Naive B cell (primary cell): ENCODE measurements at regions not wholly inside any gene's neighbourhood (a gene's known extent, or its start where the extent isn't known, plus 50 kb on each side); places are given as distances from the start of the nearest gene placed in this dataset.

Experiments used
- ATAC-seq, 2 donors: fragments of 150-1000 bp; cut with Tn5 transposase; 2 replicates each; pipeline ENCODE4 v1.10.0; 2021; ENCODE audit warnings: low read depth in 2 of 2, mild to moderate bottlenecking in 2 of 2, moderate library complexity in 2 of 2
- DNase-seq: peaks from one replicate; pipeline ENCODE4 v3.0.0; 2022
- H3K27ac Mint-ChIP-seq, 6 donors: one replicate each; pipeline ENCODE4 v1.8.0; 2020 to 2022; ENCODE audit warnings: mild to moderate bottlenecking in 6 of 6, mixed read lengths in 6 of 6, moderate library complexity in 5 of 6, inconsistent platforms in 2 of 6
- H3K27me3 Mint-ChIP-seq, 3 donors: one replicate each; pipeline ENCODE4 v1.8.0; 2021 to 2022; ENCODE audit warnings: mixed read lengths in 3 of 3, mild to moderate bottlenecking in 1 of 3
- H3K36me3 Mint-ChIP-seq, 2 donors: one replicate each; pipeline ENCODE4 v1.8.0; 2020 to 2022; ENCODE audit warnings: mixed read lengths in 2 of 2, inconsistent platforms in 1 of 2, mild to moderate bottlenecking in 1 of 2
- H3K4me1 Mint-ChIP-seq, 3 donors: one replicate each; pipeline ENCODE4 v1.8.0; 2020 to 2022; ENCODE audit warnings: mixed read lengths in 3 of 3, inconsistent platforms in 1 of 3, mild to moderate bottlenecking in 1 of 3, moderate library complexity in 1 of 3
- H3K4me3 Mint-ChIP-seq, 8 donors: one replicate each; pipeline ENCODE4 v1.8.0; 2020 to 2022; ENCODE audit warnings: mild to moderate bottlenecking in 8 of 8, mixed read lengths in 8 of 8, moderate library complexity in 8 of 8, inconsistent platforms in 2 of 8
- H3K9me3 Mint-ChIP-seq, 7 donors: one replicate each; pipeline ENCODE4 v1.8.0; 2020 to 2022; ENCODE audit warnings: mixed read lengths in 7 of 7, mild to moderate bottlenecking in 5 of 7, inconsistent platforms in 2 of 7, moderate library complexity in 1 of 7

DNA sequence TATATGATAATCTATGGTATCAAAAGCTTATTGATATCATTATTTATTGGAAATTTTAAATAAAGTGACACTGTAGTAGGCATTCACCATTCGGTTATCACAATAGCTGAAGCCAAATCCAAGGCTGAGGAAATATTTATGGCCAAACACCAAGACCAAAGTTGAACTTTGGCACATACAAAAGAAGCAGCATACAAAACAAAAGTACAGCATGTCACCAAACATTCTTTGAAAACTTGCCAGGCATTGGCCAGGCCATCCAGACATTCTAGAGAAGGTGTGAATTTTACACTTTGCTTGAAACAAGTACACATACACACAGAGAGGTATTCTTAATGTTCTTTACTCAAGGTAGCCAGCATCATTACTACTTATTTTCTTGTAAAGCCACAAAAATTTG lies 544.4 kb upstream of the CXADR start:
- no peak for ATAC-seq
- H3K4me3 Mint-ChIP-seq = no peak overlapping the region
- no peaks in the 10 kb centered on the region for H3K4me1 Mint-ChIP-seq
- H3K9me3 Mint-ChIP-seq = peaks cover 5 to 18% (median 10%) of the 10 kb centered on the region in 7 donors
- no peaks in the 10 kb centered on the region for H3K36me3 Mint-ChIP-seq
- H3K27me3 Mint-ChIP-seq = no peaks in the 10 kb centered on the region
- H3K27ac Mint-ChIP-seq = no peak overlapping the region
- DNase-seq = no peak

DNA sequence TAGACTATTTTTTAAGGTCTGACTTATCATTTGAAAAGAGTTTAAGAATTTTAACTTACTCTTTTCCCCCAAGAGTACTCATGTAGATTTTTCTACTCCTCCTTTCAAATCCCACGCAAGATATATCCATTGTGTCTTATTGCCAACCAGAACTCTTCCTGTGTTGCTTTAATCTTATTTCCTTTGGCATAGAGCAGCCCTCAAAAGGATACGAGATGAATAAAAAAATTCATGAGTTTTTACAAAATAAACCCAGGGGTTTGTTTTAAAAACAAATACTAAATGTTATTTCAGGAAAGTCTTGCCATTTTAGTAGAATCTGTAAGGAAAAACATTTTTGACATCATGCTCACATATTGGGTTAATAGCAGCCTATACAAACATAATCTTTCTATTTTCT lies 543.2 kb upstream of the CXADR start:
- Mint-ChIP-seq H3K4me1 (no peaks in the 10 kb centered on the region), H3K36me3 (no peaks in the 10 kb centered on the region), H3K9me3 (peaks cover 3 to 18% (median 10%) of the 10 kb centered on the region in 7 donors), H3K4me3 (no peak overlapping the region), H3K27ac (no peak overlapping the region), H3K27me3 (no peaks in the 10 kb centered on the region)
- no peak for ATAC-seq
- no peak for DNase-seq

DNA sequence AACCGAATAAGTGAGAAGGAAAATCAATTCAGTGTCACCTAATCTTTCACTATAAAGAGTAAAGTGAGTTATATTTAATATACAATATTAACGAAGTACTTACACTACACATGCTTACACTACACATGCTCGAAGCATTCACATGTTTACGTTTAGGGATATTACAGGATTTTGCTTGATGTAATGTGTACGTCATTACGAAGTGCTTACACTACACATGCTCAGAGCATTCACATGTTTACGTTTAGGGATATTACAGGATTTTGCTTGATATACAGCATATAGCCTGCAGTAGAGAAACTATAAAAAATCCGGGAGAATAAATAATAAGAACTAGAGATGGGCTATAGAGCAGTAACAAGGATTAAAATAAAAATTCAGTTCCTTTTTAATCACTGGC lies 538.8 kb upstream of the CXADR start:
- H3K36me3 Mint-ChIP-seq = no peaks in the 10 kb centered on the region
- no peak for DNase-seq
- H3K27me3 Mint-ChIP-seq = no peaks in the 10 kb centered on the region
- no peak overlapping the region for H3K4me3 Mint-ChIP-seq
- no peaks in the 10 kb centered on the region for H3K4me1 Mint-ChIP-seq
- peaks cover 0 to 11% (median 0%) of the 10 kb centered on the region in 7 donors for H3K9me3 Mint-ChIP-seq
- no peak overlapping the region for H3K27ac Mint-ChIP-seq
- ATAC-seq = no peak

DNA sequence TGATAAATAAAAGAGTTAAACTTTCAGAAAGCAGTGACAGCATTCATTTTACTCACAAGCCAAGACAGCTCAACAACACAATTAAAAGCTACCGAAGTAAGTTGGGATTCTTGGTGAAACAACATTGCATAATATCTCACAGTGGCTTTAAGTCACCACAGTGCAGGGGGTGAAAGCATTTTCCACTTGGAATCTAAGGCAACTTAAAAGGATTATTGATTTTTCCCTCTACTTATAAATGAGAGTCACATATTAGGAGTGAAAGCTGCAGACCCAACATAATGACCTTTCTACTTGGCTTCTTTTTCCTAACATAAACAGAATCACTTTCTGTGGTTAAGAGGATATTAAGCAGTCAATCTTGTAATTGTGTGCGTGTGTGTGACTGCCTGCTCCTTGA lies 536.6 kb upstream of the CXADR start:
- Mint-ChIP-seq H3K4me1 (no peaks in the 10 kb centered on the region), H3K36me3 (no peaks in the 10 kb centered on the region), H3K27ac (no peak overlapping the region), H3K9me3 (peaks cover 0 to 11% (median 4%) of the 10 kb centered on the region in 7 donors), H3K27me3 (no peaks in the 10 kb centered on the region), H3K4me3 (no peak overlapping the region)
- no peak for DNase-seq
- ATAC-seq = no peak

DNA sequence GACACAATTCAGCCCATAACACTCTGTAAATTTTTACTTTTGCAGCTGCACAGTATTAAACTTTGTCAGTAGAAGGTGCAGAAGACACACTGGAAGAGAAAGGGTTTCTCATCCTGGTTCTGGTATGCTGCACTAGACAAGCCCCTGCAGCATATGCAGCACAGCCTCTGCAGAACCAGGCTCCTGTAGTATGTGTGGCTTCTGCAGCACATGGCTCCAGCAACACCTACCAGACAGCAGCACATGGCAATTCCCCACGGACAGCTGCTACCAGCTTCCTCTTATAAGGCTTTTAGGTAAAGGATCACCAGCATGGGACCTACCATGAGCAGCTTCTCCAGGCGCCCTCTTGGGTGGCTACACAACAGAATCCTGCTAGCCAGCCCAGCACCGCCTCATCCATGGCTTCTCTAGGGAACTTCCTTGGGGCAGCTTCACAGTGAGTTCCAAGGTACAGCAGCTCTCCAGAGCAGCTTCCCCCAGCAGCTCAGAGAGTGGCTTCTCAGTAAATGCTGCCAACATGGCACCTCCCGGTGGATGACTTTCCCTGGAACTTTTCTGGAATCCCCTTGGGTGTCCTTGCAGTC lies 534.4 kb upstream of the CXADR start:
- ATAC-seq (no peak), DNase-seq (no peak)
- H3K9me3 Mint-ChIP-seq = peaks cover 0 to 8% (median 4%) of the 10 kb centered on the region in 7 donors
- no peak overlapping the region for H3K4me3 Mint-ChIP-seq
- no peaks in the 10 kb centered on the region for H3K27me3 Mint-ChIP-seq
- H3K27ac Mint-ChIP-seq = no peak overlapping the region
- no peaks in the 10 kb centered on the region for H3K4me1 Mint-ChIP-seq
- H3K36me3 Mint-ChIP-seq = no peaks in the 10 kb centered on the region

DNA sequence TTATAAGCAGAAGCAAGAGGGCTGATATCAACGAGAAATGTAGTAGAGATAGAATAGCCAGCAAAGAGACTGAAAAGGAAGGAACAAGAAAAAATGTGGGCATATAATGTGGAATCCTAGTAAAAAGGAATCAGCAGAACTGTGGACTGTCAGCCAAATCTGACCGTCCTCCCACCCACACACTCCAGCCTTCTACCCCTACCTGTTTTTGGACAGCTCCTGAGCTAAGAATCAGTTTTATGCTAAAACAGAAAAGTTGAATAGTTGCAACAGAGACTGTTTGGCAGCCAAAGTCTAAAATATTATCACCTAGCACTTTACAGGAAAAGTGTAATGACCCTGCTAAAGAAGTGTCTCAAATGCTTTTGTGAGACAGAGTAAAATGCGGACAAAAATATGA lies 533.3 kb upstream of the CXADR start:
- H3K36me3 Mint-ChIP-seq = no peaks in the 10 kb centered on the region
- H3K9me3 Mint-ChIP-seq = peaks cover 0 to 7% (median 5%) of the 10 kb centered on the region in 7 donors
- no peaks in the 10 kb centered on the region for H3K27me3 Mint-ChIP-seq
- no peak overlapping the region for H3K4me3 Mint-ChIP-seq
- no peak for DNase-seq
- no peaks in the 10 kb centered on the region for H3K4me1 Mint-ChIP-seq
- no peak for ATAC-seq
- H3K27ac Mint-ChIP-seq = no peak overlapping the region

DNA sequence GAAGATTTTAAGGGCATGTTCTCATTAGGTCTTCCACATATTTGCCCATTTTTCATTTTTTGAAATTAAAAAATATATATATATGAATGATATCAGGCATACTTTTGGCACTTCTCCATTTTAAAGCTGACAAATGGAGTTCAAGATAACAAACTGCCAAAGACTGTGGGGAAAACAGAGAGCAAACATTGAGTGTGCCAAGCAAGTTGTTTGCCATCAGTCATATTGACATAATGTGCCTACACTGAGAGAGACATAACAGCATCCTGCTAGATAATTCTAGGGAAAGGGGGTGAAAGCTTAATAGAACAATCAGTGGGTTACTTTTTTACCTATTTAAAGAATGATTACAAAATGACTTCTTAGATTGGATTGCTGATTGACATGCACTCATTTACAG lies 529.4 kb upstream of the CXADR start:
- H3K4me3 Mint-ChIP-seq = no peak overlapping the region
- DNase-seq = no peak
- no peak for ATAC-seq
- H3K9me3 Mint-ChIP-seq = peaks cover 0 to 8% (median 3%) of the 10 kb centered on the region in 7 donors
- no peak overlapping the region for H3K27ac Mint-ChIP-seq
- H3K27me3 Mint-ChIP-seq = no peaks in the 10 kb centered on the region
- no peaks in the 10 kb centered on the region for H3K4me1 Mint-ChIP-seq
- no peaks in the 10 kb centered on the region for H3K36me3 Mint-ChIP-seq

DNA sequence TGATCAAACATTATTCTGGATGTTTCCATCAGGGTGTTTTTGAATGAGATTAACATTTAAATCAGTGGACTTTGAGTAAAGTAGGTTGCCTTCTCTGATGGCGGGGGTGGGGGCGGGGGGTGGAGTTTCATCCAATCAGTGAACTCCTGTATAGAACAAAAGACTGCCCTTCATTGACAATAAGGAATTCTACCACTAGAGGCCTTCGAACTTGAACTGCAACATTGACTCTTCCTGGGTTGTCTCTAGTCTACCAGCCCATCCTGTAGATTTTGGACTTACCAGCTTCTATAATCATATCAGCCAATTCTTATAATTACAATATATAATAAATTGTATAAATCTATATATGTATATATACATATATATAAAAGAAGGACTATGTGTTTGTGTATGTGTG lies 520.4 kb upstream of the CXADR start:
- no peak for ATAC-seq
- no peaks in the 10 kb centered on the region for H3K27me3 Mint-ChIP-seq
- DNase-seq = no peak
- peaks cover 0 to 2% (median 0%) of the 10 kb centered on the region in 7 donors for H3K9me3 Mint-ChIP-seq
- H3K4me1 Mint-ChIP-seq = no peaks in the 10 kb centered on the region
- H3K27ac Mint-ChIP-seq = no peak overlapping the region
- no peak overlapping the region for H3K4me3 Mint-ChIP-seq
- H3K36me3 Mint-ChIP-seq = no peaks in the 10 kb centered on the region

DNA sequence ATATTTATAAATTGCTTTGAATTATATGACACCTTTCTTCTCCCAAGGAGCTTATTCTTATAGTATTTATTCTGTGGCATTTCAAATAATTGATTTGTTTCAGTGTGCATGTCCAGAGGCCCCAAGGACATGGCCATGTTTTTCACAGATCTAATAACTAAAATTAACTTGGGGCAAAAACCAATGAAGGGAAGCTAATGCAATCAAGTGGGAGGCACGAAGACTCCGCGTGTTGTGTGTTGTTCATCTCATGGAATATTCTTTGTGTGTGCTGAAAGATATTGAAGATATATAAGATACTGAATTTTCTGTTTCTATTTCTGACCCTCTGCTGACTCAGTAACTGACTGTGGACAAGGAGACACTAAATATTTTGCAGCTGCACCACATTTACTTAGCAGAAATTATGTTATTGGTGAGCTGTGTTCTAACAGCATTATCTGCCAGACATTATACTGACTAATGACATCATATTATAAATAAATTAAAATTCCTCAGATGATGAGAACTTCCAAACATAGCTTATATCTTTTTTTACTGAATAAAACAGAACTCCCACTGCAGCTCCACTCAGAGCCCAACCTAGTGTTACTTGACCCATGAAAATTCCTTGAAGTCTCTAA lies 519.3 kb upstream of the CXADR start:
- H3K36me3 Mint-ChIP-seq = no peaks in the 10 kb centered on the region
- DNase-seq = no peak
- no peak overlapping the region for H3K4me3 Mint-ChIP-seq
- peaks cover 0 to 6% (median 2%) of the 10 kb centered on the region in 7 donors for H3K9me3 Mint-ChIP-seq
- ATAC-seq = no peak
- H3K4me1 Mint-ChIP-seq = no peaks in the 10 kb centered on the region
- H3K27me3 Mint-ChIP-seq = no peaks in the 10 kb centered on the region
- H3K27ac Mint-ChIP-seq = no peak overlapping the region

DNA sequence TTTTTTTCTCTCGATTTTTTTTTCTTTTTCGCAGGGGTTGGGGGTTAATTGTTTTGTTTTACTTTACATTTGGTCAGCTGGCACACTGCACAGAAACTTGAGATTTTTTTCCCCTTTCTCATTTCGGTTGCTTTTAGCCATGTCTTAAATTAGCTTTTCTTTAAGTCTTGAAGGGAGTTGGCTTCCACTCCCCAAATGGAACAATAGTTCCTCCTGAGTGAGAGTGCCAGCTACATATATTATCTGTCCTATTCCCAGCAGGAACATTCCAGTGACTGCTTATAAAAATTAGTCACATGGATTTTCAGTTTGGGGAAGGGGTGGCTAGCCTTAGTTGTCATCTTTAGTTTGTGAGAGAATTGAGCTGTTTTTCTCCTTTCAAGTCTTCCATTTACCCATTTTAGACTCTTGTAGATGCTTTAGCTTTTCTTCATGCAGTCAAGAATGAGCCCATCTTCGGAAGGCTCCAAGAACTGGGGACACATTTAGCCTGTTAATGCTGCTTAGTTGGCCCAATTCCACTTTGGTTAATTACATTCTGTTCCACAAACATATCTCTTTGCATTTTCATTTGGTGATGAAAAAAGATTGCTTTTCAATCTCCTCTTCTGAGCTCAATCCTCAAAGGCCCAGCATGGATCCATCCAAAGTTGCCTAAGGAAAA lies 510.1 kb upstream of the CXADR start:
- H3K36me3 Mint-ChIP-seq = no peaks in the 10 kb centered on the region
- peaks cover 0 to 22% (median 6%) of the 10 kb centered on the region in 7 donors for H3K9me3 Mint-ChIP-seq
- H3K4me1 Mint-ChIP-seq = no peaks in the 10 kb centered on the region
- H3K27me3 Mint-ChIP-seq = no peaks in the 10 kb centered on the region
- H3K4me3 Mint-ChIP-seq = no peak overlapping the region
- no peak overlapping the region for H3K27ac Mint-ChIP-seq
- no peak for DNase-seq
- ATAC-seq = no peak

DNA sequence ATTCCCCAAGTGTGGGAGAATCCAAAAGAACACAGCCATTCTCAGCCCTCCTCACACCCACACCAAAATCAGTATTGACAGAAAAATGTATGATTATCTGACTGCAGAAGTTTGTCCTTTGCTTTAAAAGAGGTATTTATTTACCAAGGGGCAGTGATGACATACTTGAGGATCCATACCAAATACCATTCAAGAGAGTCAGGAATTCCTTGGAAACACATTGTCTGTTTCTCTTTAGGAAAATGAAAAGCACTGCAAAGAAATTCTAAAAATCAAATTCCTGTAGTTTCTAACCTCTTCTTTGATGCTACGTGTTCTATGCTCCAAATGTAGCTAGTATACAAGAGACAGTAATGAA lies 509.6 kb upstream of the CXADR start:
- Mint-ChIP-seq H3K27me3 (no peaks in the 10 kb centered on the region), H3K4me3 (no peak overlapping the region), H3K27ac (no peak overlapping the region), H3K4me1 (no peaks in the 10 kb centered on the region), H3K36me3 (no peaks in the 10 kb centered on the region), H3K9me3 (peaks cover 0 to 23% (median 6%) of the 10 kb centered on the region in 7 donors)
- DNase-seq (no peak), ATAC-seq (no peak)

DNA sequence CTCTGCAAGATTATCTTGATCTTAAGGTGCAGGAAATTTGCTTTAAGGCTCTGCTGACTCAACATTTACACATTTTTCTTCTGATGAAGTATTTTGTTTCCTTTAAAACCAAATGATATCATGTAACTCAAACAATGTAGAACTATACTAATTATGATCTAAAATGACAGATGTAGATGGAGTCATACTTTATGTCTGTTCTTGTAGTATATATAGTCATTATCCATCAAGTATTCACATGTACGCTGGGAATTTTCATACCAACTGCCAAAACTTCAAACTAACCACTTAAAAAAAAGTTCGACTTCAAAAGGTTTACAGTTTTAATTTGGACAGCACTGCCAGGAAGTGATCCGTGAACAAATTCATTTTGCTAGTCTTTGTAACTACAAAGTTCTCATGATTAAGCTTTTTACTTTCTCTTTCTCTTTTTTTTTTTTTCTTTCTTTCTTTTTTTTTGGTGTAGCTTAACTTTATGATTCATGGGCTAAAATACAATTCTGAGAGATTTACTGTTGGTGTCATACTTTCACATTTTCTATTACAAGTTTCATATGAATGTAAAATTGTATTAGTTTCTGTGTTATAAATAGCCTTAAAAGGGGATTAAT lies 509.0 kb upstream of the CXADR start:
- Mint-ChIP-seq H3K4me1 (no peaks in the 10 kb centered on the region), H3K9me3 (peaks cover 0 to 19% (median 6%) of the 10 kb centered on the region in 7 donors), H3K36me3 (no peaks in the 10 kb centered on the region), H3K4me3 (no peak overlapping the region), H3K27ac (no peak overlapping the region), H3K27me3 (no peaks in the 10 kb centered on the region)
- ATAC-seq (no peak), DNase-seq (no peak)

DNA sequence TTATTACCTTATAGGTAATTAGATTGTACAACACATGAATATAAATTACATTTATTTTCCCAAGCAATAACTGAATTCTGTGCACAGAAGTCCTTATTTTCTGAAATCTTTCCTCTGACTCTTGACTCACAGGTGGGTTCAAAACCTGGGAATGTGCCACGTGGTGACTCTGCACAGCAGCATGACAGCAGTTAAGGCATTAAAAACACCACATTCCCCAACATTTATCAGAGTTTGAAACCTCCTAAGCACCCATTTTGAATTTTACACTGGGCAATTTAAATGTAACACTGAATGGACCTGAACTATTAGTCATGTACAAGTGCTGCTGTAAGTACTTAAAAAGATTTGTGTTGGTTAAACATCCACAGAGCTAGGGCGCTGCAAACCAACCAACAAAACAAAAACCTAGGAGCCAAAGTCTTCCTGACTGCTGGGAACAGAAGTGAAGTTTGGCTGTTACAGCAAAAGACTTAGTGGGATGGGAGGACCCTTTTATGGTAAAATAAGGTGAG lies 480.6 kb upstream of the CXADR start:
- H3K9me3 Mint-ChIP-seq = peaks cover 0 to 22% (median 10%) of the 10 kb centered on the region in 7 donors
- DNase-seq (no peak), ATAC-seq (no peak)
- H3K27me3 Mint-ChIP-seq = no peaks in the 10 kb centered on the region
- no peaks in the 10 kb centered on the region for H3K4me1 Mint-ChIP-seq
- H3K27ac Mint-ChIP-seq = no peak overlapping the region
- no peak overlapping the region for H3K4me3 Mint-ChIP-seq
- H3K36me3 Mint-ChIP-seq = no peaks in the 10 kb centered on the region

DNA sequence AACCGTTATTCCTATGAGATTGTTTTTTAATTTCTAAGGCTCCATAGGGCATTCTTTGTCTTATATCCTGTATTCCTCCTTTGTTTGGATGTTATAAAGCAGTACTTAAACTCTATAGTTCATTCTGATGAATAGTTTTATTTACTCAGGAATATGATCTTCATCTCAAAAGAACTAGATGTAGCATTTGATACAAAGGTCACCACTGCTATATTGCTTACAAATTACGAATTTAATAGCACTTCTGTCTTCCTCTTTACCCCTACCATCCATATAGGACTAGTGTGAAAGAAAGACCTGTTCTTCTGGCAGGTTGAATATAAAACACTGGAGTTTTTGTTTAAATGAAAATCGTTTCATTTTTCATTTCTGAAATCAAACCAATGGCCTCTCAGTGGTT lies 468.1 kb upstream of the CXADR start:
- Mint-ChIP-seq H3K9me3 (peaks cover 0 to 20% (median 9%) of the 10 kb centered on the region in 7 donors), H3K27ac (no peak overlapping the region), H3K4me3 (no peak overlapping the region), H3K36me3 (no peaks in the 10 kb centered on the region), H3K4me1 (no peaks in the 10 kb centered on the region), H3K27me3 (no peaks in the 10 kb centered on the region)
- ATAC-seq (no peak), DNase-seq (no peak)
